HUES6 (cell line): ENCODE measurements at regions not wholly inside any gene's neighbourhood (a gene's known extent, or its start where the extent isn't known, plus 50 kb on each side); places are given as distances from the start of the nearest gene placed in this dataset.

Source experiments
- H3K27ac ChIP-seq: 2 replicates; pipeline ENCODE4 v1.7.0; 2013; ENCODE audit warnings: low read depth, mild to moderate bottlenecking, low read length, inconsistent platforms
- H3K27me3 ChIP-seq: 2 replicates; pipeline ENCODE4 v1.6.1; 2013; ENCODE audit warnings: low read length; ENCODE audit not compliant: control insufficient read depth, insufficient read depth
- H3K36me3 ChIP-seq: 2 replicates; pipeline ENCODE4 v1.6.1; 2013; ENCODE audit warnings: low read length; ENCODE audit not compliant: control insufficient read depth, insufficient read depth
- H3K4me1 ChIP-seq: 2 replicates; pipeline ENCODE4 v1.6.1; 2013; ENCODE audit warnings: low read length; ENCODE audit not compliant: control insufficient read depth, insufficient read depth
- H3K4me3 ChIP-seq: 2 replicates; pipeline ENCODE4 v1.5.1; 2013; ENCODE audit warnings: low read depth, low read length
- H3K9ac ChIP-seq: one replicate; pipeline ENCODE4 v1.6.1; 2013; ENCODE audit warnings: mild to moderate bottlenecking, low read length
- H3K9me3 ChIP-seq: 2 replicates; pipeline ENCODE4 v1.6.1; 2013; ENCODE audit warnings: low read depth, low read length; ENCODE audit not compliant: control insufficient read depth, insufficient read depth

DNA sequence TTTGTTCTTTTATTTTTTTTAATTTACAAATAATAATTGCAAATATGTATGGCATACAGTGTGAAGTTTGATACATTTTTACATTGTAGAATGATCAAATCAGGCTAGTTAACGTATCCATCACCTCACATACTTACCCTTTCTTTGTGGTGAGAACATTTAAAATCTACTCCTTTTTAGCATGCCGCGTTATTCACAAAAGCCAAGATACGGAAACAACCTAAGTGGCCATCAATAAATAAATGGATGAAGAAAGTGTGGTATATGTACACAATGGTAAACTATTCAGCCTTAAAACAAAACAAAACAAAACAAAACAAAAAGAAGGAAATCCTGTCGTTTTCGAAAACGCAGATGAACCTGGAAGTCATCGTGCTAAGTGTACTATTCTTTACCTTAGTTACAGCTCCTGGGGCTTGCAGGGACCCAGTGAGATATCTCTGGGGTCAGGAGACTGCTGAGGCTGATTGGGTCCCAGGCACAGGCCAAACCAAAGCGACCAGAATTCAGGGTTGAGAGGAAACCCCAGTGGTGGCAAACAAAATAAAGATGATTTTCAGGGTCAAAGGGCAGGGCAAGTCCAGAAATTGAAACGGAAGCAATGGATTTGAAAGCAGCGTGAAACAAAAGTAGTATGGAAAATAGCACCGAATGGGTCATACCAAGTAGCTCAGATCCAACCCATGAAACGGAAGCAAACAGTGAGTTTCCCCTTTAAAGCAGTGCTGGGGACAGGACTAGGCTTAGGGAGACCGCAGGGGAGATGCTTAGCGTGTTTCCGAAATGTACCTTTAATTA lies 188.2 kb downstream of the PLPP3 start:
- Histone ChIP-seq H3K4me1 (peaks cover 17% of the 10 kb centered on the region), H3K9me3 (no peaks in the 10 kb centered on the region), H3K36me3 (no peaks in the 10 kb centered on the region), H3K27ac (no peak overlapping the region), H3K27me3 (peaks cover 3% of the 10 kb centered on the region; the same call in 1 of the 2 replicates), H3K9ac (no peak overlapping the region), H3K4me3 (no peak overlapping the region)

DNA sequence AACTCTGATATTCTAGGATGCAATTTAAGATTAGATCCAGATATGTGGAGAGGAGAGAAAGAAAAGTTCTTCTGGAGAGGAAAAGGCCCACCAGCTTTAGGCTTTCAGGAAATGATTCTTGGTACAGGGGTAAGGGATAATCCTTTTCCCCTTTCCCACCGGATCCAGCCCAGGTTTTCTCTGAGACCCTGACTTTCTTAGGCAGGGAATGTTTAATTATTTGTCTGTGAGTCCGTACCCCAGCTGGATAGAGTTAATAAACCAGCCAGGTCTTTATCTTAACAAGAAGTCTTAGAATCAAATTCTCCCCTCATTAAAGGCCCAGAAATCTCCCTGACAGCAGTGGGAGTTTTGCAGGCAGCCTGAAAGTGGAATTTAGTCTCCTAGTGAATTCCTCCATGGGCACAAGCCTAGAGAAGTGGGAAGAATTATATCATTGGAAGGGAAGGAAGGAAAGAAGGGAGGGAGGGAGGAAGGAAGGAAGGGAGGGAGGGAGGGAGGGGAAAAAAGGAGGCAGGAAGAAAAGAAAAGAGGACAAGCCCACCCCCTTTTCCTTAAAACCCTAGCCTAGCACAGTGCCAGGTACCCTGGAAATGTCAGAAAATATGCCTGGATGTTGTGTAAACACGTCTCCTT lies 189.0 kb downstream of the PLPP3 start:
- Histone ChIP-seq H3K9ac (no peak overlapping the region), H3K27ac (no peak overlapping the region), H3K4me1 (peaks cover 17% of the 10 kb centered on the region), H3K27me3 (peaks cover 3% of the 10 kb centered on the region; the same call in 1 of the 2 replicates), H3K9me3 (no peaks in the 10 kb centered on the region), H3K4me3 (peak overlapping the region; percentile 50), H3K36me3 (no peaks in the 10 kb centered on the region)

DNA sequence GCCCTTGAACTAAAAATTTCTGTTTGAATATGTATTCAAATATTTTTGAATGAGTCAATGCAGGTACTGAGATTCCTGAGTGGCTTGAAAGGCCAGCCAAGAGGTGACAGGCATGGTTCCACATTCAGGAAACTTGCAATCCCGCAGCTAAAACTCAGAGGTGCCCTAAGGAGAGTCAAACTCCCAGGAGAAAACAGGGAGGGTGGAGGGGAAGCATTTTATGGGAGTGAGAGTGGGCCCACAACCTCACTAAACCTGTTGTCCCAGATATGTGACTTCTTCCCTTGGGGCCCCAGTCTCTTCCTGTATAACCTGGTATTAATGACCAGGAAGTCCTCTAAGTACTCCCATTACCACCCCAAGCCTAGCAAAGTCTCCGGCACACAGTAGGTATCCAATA lies 189.6 kb downstream of the PLPP3 start:
- no peak overlapping the region for H3K27ac ChIP-seq
- H3K9me3 ChIP-seq, result no peaks in the 10 kb centered on the region
- peaks cover 17% of the 10 kb centered on the region for H3K4me1 ChIP-seq
- no peak overlapping the region for H3K9ac ChIP-seq
- H3K27me3 ChIP-seq, result peaks cover 3% of the 10 kb centered on the region; the same call in 1 of the 2 replicates
- H3K36me3 ChIP-seq, result no peaks in the 10 kb centered on the region
- no peak overlapping the region for H3K4me3 ChIP-seq

DNA sequence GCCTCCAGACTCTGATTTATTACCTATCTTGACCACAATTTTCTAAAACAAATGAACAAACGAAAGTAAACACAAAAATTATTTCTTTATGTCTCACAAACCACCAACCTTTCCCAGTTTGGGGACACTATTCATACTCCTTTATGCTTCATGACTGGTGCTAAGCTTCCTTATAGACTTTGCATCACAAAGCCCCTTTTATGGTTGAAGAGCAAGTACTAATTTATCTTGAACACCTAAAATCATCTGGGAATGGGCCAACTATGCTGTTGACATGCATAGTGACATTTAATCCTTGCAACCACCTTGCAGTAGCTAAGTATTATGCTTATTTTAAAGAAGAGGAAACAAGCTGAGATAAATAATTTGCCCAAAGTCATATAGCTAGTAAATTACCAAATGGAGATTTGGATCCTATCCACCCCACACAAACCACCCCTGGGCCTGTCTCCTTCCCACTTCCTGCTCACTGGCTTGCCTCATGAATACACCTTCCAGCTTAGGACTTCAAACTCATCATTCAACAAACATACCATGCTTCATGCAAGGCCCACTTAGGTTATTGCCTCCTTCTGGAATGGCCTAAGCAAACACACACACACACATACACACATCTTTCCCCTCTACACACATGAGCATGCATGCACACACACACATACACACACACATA lies 192.2 kb downstream of the PLPP3 start:
- Histone ChIP-seq H3K36me3 (no peaks in the 10 kb centered on the region), H3K27ac (no peak overlapping the region), H3K9me3 (no peaks in the 10 kb centered on the region), H3K9ac (no peak overlapping the region), H3K4me1 (peaks cover 17% of the 10 kb centered on the region), H3K4me3 (no peak overlapping the region), H3K27me3 (no peaks in the 10 kb centered on the region; the same call in 1 of the 2 replicates)

DNA sequence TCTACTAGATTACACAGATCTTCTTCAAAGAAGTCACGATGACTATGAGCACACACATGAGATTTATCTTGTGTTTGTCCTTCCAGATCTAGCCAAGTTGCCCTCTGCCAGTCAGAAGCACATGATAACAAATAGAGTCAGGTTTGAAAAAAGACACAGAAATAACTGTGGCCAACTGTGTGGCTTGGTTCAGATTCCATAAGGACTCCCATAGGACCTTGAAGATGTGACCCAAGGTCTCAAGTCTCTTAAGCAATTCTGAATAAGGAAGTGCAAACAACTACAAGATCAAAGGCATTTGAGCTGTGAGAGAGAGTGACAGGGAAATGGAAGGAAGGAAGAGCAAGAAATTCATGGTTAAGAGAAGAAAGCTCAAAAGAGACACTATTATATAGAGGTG lies 194.0 kb downstream of the PLPP3 start:
- Histone ChIP-seq H3K27ac (no peak overlapping the region), H3K4me1 (0 out of 2 replicates have a peak, but pooled peaks cover 7% of the 10 kb centered on the region), H3K27me3 (no peaks in the 10 kb centered on the region), H3K9me3 (no peaks in the 10 kb centered on the region), H3K9ac (no peak overlapping the region), H3K36me3 (no peaks in the 10 kb centered on the region), H3K4me3 (no peak overlapping the region)

DNA sequence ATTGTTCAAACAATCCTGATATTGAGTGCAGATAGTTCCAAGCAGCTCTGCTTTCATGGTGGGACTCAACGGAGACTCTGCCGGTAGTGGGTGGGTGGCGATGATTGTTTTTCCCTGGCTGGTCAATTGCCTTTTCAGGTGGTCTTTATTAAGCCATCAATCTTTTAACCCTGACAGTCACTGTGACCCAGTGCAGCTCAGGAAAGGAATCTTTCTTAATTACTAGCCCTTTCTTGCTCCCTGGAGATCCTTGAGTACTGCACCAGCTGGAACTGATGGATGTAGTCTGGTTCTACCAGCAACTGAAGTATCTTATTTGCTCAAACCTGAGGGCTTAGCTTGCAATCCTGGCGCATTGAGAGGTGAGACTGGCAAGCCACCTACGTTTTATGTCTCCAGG lies 196.4 kb downstream of the PLPP3 start:
- no peaks in the 10 kb centered on the region for H3K36me3 ChIP-seq
- H3K9me3 ChIP-seq, result no peaks in the 10 kb centered on the region
- H3K4me1 ChIP-seq, result peaks cover 4% of the 10 kb centered on the region; the same call in 1 of the 2 replicates
- no peak overlapping the region for H3K9ac ChIP-seq
- no peak overlapping the region for H3K27ac ChIP-seq
- no peaks in the 10 kb centered on the region for H3K27me3 ChIP-seq
- no peak overlapping the region for H3K4me3 ChIP-seq

DNA sequence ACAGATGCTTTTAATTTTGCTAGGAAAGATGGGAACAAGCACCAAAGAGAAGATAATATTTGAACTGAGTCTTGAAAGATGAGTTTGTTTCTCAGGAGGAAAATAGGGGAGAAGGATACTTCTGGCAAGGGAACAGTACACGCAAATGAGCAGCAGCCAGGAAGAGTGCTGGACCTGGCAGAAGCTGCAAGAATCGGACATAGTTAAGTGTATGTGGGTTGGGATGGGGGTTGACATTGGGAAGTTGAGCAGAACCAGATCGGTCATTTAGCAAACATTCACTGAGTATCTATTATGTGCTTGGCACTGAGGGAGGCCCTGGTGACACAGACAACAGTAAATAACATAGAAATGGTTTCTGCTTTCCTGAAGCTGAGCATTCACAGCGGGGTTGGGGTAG lies 198.8 kb downstream of the PLPP3 start:
- H3K27ac ChIP-seq, result no peak overlapping the region
- H3K9me3 ChIP-seq, result no peaks in the 10 kb centered on the region
- no peaks in the 10 kb centered on the region for H3K27me3 ChIP-seq
- no peaks in the 10 kb centered on the region for H3K36me3 ChIP-seq
- no peak overlapping the region for H3K9ac ChIP-seq
- H3K4me3 ChIP-seq, result no peak overlapping the region
- H3K4me1 ChIP-seq, result peaks cover 27% of the 10 kb centered on the region

DNA sequence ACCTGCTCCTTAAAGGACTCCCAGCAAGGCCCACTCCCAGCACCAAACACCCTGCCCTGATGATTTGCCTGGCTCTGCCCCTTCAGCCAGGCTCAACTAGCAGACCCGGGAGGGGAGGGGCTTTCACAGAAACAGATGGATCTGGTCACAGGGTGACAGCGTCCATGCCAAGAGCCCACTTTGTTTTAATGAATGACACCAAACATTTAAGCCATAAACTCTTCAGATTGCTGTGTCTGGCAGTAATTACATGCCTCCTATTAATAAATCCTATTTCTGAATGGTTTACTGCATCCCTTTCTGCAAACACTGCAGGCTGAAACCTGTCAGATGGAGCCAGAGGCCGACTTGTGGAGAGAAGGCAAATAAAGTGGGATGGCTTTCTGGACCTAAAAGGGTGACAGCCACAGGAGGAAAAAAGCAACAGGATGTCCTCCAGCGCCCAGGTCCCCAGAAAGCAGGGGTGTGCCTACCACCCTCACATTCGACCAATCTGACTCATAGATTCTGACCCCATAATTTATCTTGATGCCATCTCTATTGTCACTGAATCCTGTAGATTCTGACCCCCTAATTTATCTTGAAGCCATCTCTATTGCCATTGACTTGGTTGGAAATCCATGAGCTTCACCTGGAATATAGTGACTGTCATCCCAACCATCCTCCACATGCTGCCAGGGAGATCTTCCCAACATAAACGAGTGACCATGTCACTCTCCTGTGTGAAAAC lies 200.9 kb downstream of the PLPP3 start:
- H3K4me1 ChIP-seq, result peaks cover 41% of the 10 kb centered on the region
- H3K27me3 ChIP-seq, result no peaks in the 10 kb centered on the region
- H3K36me3 ChIP-seq, result no peaks in the 10 kb centered on the region
- H3K9ac ChIP-seq, result no peak overlapping the region
- no peaks in the 10 kb centered on the region for H3K9me3 ChIP-seq
- H3K4me3 ChIP-seq, result no peak overlapping the region
- H3K27ac ChIP-seq, result no peak overlapping the region

DNA sequence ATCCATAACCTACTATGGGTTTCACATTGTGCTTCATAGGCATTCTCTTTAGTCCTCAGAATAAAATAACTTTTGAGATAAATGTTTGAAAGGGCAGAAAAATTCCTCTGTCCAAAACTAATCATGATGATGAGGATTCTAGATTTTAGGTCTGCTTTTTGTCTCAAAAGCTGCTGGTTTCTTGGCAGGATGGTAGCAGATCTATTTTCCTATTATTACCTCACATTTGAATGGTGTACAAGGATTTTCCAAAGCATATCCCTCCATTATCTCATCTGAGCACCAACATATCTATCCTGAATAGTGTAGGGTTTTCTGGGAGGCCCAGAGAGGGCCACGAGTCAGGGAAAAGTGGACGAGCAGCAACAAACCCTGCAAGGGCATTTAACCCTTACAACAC lies 201.9 kb downstream of the PLPP3 start:
- H3K27ac ChIP-seq, result no peak overlapping the region
- H3K27me3 ChIP-seq, result no peaks in the 10 kb centered on the region
- no peak overlapping the region for H3K9ac ChIP-seq
- no peaks in the 10 kb centered on the region for H3K9me3 ChIP-seq
- peaks cover 41% of the 10 kb centered on the region for H3K4me1 ChIP-seq
- no peaks in the 10 kb centered on the region for H3K36me3 ChIP-seq
- no peak overlapping the region for H3K4me3 ChIP-seq

DNA sequence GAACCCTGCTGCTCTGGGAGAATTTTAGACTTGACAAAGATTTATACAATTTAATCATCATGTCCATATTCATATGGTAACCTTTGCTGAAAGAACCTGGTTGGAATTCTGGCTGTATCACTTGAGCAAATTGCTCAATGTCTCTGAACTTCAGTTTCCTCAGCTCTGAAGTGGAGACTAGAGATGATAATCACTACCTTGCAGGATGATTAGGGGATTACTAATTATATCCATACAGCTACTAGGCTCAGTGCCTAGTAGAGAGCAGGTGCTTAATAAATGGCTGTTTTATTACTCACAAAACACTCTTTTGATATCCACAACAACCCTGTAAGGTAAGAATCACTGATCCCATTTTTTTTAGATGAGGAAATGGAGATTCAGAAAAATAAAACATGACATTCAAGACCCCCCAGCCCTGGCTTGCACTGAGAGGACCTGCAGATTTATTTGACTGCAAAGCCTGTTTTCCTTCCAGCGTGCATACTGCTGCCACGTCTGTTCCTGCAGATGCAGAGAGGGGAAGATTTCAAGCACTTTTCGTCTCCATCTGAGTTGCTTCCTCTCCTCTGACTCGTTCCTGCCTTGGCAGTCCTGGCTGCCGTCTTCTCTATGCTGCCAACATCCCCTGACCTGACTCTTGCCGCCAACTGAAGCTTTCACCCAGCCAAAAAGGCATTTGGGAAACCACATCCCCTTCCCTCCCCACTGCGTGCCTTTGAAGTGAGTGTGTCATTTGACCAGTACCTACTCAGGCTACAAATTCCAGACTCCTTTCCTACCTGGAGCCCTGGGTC lies 203.0 kb downstream of the PLPP3 start:
- H3K9ac ChIP-seq, result no peak overlapping the region
- H3K9me3 ChIP-seq, result no peaks in the 10 kb centered on the region
- no peak overlapping the region for H3K4me3 ChIP-seq
- peaks cover 41% of the 10 kb centered on the region for H3K4me1 ChIP-seq
- no peaks in the 10 kb centered on the region for H3K36me3 ChIP-seq
- H3K27ac ChIP-seq, result no peak overlapping the region
- H3K27me3 ChIP-seq, result no peaks in the 10 kb centered on the region
